ENCODE measurements at regions not wholly inside any gene's neighbourhood (a gene's known extent, or its start where the extent isn't known, plus 50 kb on each side); places are given as distances from the start of the nearest gene placed in this dataset.

- Histone ChIP-seq H3K27ac (ENCODE audit: low read depth in 2 of 2, low read length in 2 of 2) (no peak overlapping the region), H3K27me3 (ENCODE audit: control insufficient read depth, insufficient read depth, low read length) (no peaks in the 10 kb centered on the region), H3K4me3 (ENCODE audit: low read length in 3 of 3) (no peak overlapping the region), H3K4me1 (ENCODE audit: control insufficient read depth in 2 of 3, insufficient read depth in 2 of 3, low read depth in 1 of 3, low read length in 3 of 3) (no peaks in the 10 kb centered on the region), H3K9me3 (ENCODE audit: control insufficient read depth in 2 of 3, insufficient read depth in 1 of 3, low read length in 3 of 3) (no peaks in the 10 kb centered on the region), H3K36me3 (ENCODE audit: control insufficient read depth in 2 of 3, insufficient read depth in 3 of 3, low read length in 3 of 3) (no peaks in the 10 kb centered on the region), H3K9ac (ENCODE audit: low read length in 3 of 3) (no peak overlapping the region)
- DNase-seq: peak in 1 of 5 donors; percentile 8
- TF ChIP-seq CTCF (IDR thresholded peaks at IDR 0.05; ENCODE audit: borderline replicate concordance, extremely low read depth, insufficient read depth): no peak
- intact Hi-C loops (cut with DNase I): no loop called here
- FAIRE-seq: no peak
These were observed 70.0 kb upstream of the COL13A1 start for GRCh38 chr10:69731698-69732097.

- FAIRE-seq: no peak
- H3K4me1 ChIP-seq (ENCODE audit: control insufficient read depth in 2 of 3, insufficient read depth in 2 of 3, low read depth in 1 of 3, low read length in 3 of 3): no peaks in the 10 kb centered on the region
- H3K9ac ChIP-seq (ENCODE audit: low read length in 3 of 3): no peak overlapping the region
- no peaks in the 10 kb centered on the region for H3K27me3 ChIP-seq (ENCODE audit: control insufficient read depth, insufficient read depth, low read length)
- H3K36me3 ChIP-seq (ENCODE audit: control insufficient read depth in 2 of 3, insufficient read depth in 3 of 3, low read length in 3 of 3): no peaks in the 10 kb centered on the region
- H3K4me3 ChIP-seq (ENCODE audit: low read length in 3 of 3): no peak overlapping the region
- TF ChIP-seq CTCF (IDR thresholded peaks at IDR 0.05; ENCODE audit: borderline replicate concordance, extremely low read depth, insufficient read depth): no peak
- DNase-seq: peak in 1 of 5 donors; percentile 9
- H3K27ac ChIP-seq (ENCODE audit: low read depth in 2 of 2, low read length in 2 of 2): no peak overlapping the region
- no peaks in the 10 kb centered on the region for H3K9me3 ChIP-seq (ENCODE audit: control insufficient read depth in 2 of 3, insufficient read depth in 1 of 3, low read length in 3 of 3)
- intact Hi-C loops (cut with DNase I): no loop called here
These were observed 69.4 kb upstream of the COL13A1 start for GRCh38 chr10:69732147-69732825.

GRCh38 chr10:69732826-69733150, 68.9 kb upstream of the COL13A1 start:
- no peaks in the 10 kb centered on the region for H3K4me1 ChIP-seq (ENCODE audit: control insufficient read depth in 2 of 3, insufficient read depth in 2 of 3, low read depth in 1 of 3, low read length in 3 of 3)
- no peak for TF ChIP-seq CTCF (IDR thresholded peaks at IDR 0.05; ENCODE audit: borderline replicate concordance, extremely low read depth, insufficient read depth)
- DNase-seq: no peak
- no peaks in the 10 kb centered on the region for H3K36me3 ChIP-seq (ENCODE audit: control insufficient read depth in 2 of 3, insufficient read depth in 3 of 3, low read length in 3 of 3)
- H3K27me3 ChIP-seq (ENCODE audit: control insufficient read depth, insufficient read depth, low read length): no peaks in the 10 kb centered on the region
- intact Hi-C loops (cut with DNase I): no loop called here
- no peak overlapping the region for H3K27ac ChIP-seq (ENCODE audit: low read depth in 2 of 2, low read length in 2 of 2)
- no peak for FAIRE-seq
- H3K9me3 ChIP-seq (ENCODE audit: control insufficient read depth in 2 of 3, insufficient read depth in 1 of 3, low read length in 3 of 3): no peaks in the 10 kb centered on the region
- H3K9ac ChIP-seq (ENCODE audit: low read length in 3 of 3): no peak overlapping the region
- H3K4me3 ChIP-seq (ENCODE audit: low read length in 3 of 3): no peak overlapping the region

GRCh38 chr10:69733791-69734261, 67.9 kb upstream of the COL13A1 start:
- intact Hi-C loops (cut with DNase I): no loop called here
- Histone ChIP-seq H3K4me1 (ENCODE audit: control insufficient read depth in 2 of 3, insufficient read depth in 2 of 3, low read depth in 1 of 3, low read length in 3 of 3) (no peaks in the 10 kb centered on the region), H3K36me3 (ENCODE audit: control insufficient read depth in 2 of 3, insufficient read depth in 3 of 3, low read length in 3 of 3) (no peaks in the 10 kb centered on the region), H3K27me3 (ENCODE audit: control insufficient read depth, insufficient read depth, low read length) (no peaks in the 10 kb centered on the region), H3K27ac (ENCODE audit: low read depth in 2 of 2, low read length in 2 of 2) (no peak overlapping the region), H3K9ac (ENCODE audit: low read length in 3 of 3) (no peak overlapping the region), H3K4me3 (ENCODE audit: low read length in 3 of 3) (no peak overlapping the region), H3K9me3 (ENCODE audit: control insufficient read depth in 2 of 3, insufficient read depth in 1 of 3, low read length in 3 of 3) (no peaks in the 10 kb centered on the region)
- no peak for DNase-seq
- TF ChIP-seq CTCF (IDR thresholded peaks at IDR 0.05; ENCODE audit: borderline replicate concordance, extremely low read depth, insufficient read depth): no peak
- FAIRE-seq: no peak
